Keratinocyte (primary cell): ENCODE measurements at regions not wholly inside any gene's neighbourhood (a gene's known extent, or its start where the extent isn't known, plus 50 kb on each side); places are given as distances from the start of the nearest gene placed in this dataset.

Source experiments
- DNase-seq: peaks from one replicate; pipeline ENCODE4 v3.0.0-alpha.2; 2011; ENCODE audit warnings: low read depth, missing footprints, low spot score
- FAIRE-seq: peaks from 2 replicates; lab custom pipeline; 2011; peaks lifted over from hg19 to GRCh38; lab: Jason Lieb, UNC
- H2AFZ ChIP-seq: 2 replicates; pipeline ENCODE4 v1.6.0; 2012; ENCODE audit warnings: low read length, control low read depth, inconsistent platforms; ENCODE audit not compliant: control insufficient read depth
- H3K27ac ChIP-seq: 2 replicates; pipeline ENCODE4 v1.5.1; 2011; ENCODE audit warnings: low read length; ENCODE audit not compliant: control insufficient read depth, insufficient read depth
- H3K27me3 ChIP-seq: 3 replicates; pipeline ENCODE4 v1.6.0; 2011; ENCODE audit warnings: low read length; ENCODE audit not compliant: control insufficient read depth, insufficient read depth; ENCODE audit errors: extremely low read depth
- H3K36me3 ChIP-seq, 2 experiments: 2 replicates in 1 of 2; 3 replicates in 1 of 2; pipeline ENCODE4 v1.5.1; 2011; ENCODE audit warnings: low read length in 2 of 2, mild to moderate bottlenecking in 1 of 2; ENCODE audit not compliant: control insufficient read depth in 2 of 2, insufficient read depth in 2 of 2; ENCODE audit errors: extremely low read depth in 1 of 2
- H3K4me1 ChIP-seq: 3 replicates; pipeline ENCODE4 v1.5.1; 2011; ENCODE audit warnings: low read length; ENCODE audit not compliant: control insufficient read depth, insufficient read depth; ENCODE audit errors: extremely low read depth
- H3K4me2 ChIP-seq: 3 replicates; pipeline ENCODE4 v1.6.0; 2011; ENCODE audit warnings: low read depth, low read length; ENCODE audit not compliant: control insufficient read depth, insufficient read depth; ENCODE audit errors: extremely low read depth
- H3K4me3 ChIP-seq, 3 experiments: fragments of 200-600 bp in 1 of 3; sonication (generic) in 1 of 3; 2 replicates in 2 of 3; 3 replicates in 1 of 3; pipeline ENCODE4 v1.5.1; 2011 to 2016; ENCODE audit warnings: low read length in 3 of 3, mild to moderate bottlenecking in 3 of 3, control low read depth in 2 of 3, inconsistent platforms in 1 of 3, low read depth in 1 of 3, mixed read lengths in 1 of 3, mixed run types in 1 of 3, moderate library complexity in 1 of 3; ENCODE audit not compliant: control insufficient read depth in 2 of 3, insufficient read depth in 2 of 3; ENCODE audit errors: extremely low read depth in 1 of 3
- H3K79me2 ChIP-seq: 2 replicates; pipeline ENCODE4 v1.6.0; 2012; ENCODE audit warnings: low read length; ENCODE audit not compliant: control insufficient read depth, insufficient read depth
- H3K9ac ChIP-seq: 3 replicates; pipeline ENCODE4 v1.6.0; 2011; ENCODE audit warnings: low read length; ENCODE audit not compliant: control insufficient read depth, insufficient read depth; ENCODE audit errors: extremely low read depth
- H3K9me1 ChIP-seq: 3 replicates; pipeline ENCODE4 v1.6.0; 2011; ENCODE audit warnings: low read length; ENCODE audit not compliant: control insufficient read depth, insufficient read depth; ENCODE audit errors: extremely low read depth
- H3K9me3 ChIP-seq: 2 replicates; pipeline ENCODE4 v1.5.1; 2012; ENCODE audit warnings: low read depth, low read length; ENCODE audit not compliant: control insufficient read depth
- H4K20me1 ChIP-seq: 3 replicates; pipeline ENCODE4 v1.6.0; 2011; ENCODE audit warnings: low read length; ENCODE audit not compliant: control insufficient read depth, insufficient read depth; ENCODE audit errors: extremely low read depth
- CTCF ChIP-seq, 3 experiments: IDR thresholded peaks in 1 of 3; conservative IDR thresholded peaks in 1 of 3; optimal IDR thresholded peaks in 1 of 3; 2 replicates in 2 of 3; 3 replicates in 1 of 3; pipeline versions ENCODE3 to v1.5.1; 2011; ENCODE audit warnings: low read length in 3 of 3, mild to moderate bottlenecking in 3 of 3, moderate library complexity in 2 of 3, control low read depth in 1 of 3, inconsistent platforms in 1 of 3; ENCODE audit not compliant: insufficient read depth in 2 of 3; ENCODE audit errors: extremely low read depth in 1 of 3
- EZH2 ChIP-seq: IDR thresholded peaks from one replicate; pipeline ENCODE4 v1.6.1; 2012; ENCODE audit warnings: inconsistent platforms, mild to moderate bottlenecking, low read length, moderate library complexity
- dilution Hi-C: fragments of 300-500 bp; cut with MboI; formaldehyde crosslinking; loops from one replicate; pipeline ENCODE4 v1.7.0; 2020; ENCODE audit warnings: low sequenced_read_pairs; ENCODE audit not compliant: extremely low pct_ligation_motif_present

GRCh38 chr18:46282646-46283045 lies 178.5 kb downstream of the HAUS1 start:
- Histone ChIP-seq H3K36me3 (no peaks in the 10 kb centered on the region), H3K9me1 (no peaks in the 10 kb centered on the region), H3K4me3 (no peak overlapping the region), H3K27me3 (no peaks in the 10 kb centered on the region), H3K27ac (no peak overlapping the region), H4K20me1 (peaks cover 3% of the 10 kb centered on the region), H3K4me2 (no peak overlapping the region), H3K79me2 (no peaks in the 10 kb centered on the region), H3K9ac (no peak overlapping the region), H2AFZ (no peak overlapping the region), H3K9me3 (no peaks in the 10 kb centered on the region), H3K4me1 (peaks cover 6% of the 10 kb centered on the region)
- TF ChIP-seq EZH2 = no peak
- no peak for TF ChIP-seq CTCF (optimal IDR thresholded peaks at IDR 0.05 in 1 of 3, IDR thresholded peaks at IDR 0.05 in 1 of 3, conservative IDR thresholded peaks at IDR 0.05 in 1 of 3; ENCODE audit: extremely low read depth in 1 of 3, insufficient read depth in 2 of 3, low read length in 3 of 3)
- dilution Hi-C loops = no loop called here
- DNase-seq = no peak
- no peak for FAIRE-seq

GRCh38 chr18:46283268-46283667 lies 179.1 kb downstream of the HAUS1 start:
- Histone ChIP-seq H3K4me2 (no peak overlapping the region), H3K36me3 (no peaks in the 10 kb centered on the region), H3K9me3 (no peaks in the 10 kb centered on the region), H4K20me1 (no peaks in the 10 kb centered on the region), H3K4me1 (peaks cover 1% of the 10 kb centered on the region), H3K27ac (no peak overlapping the region), H3K79me2 (no peaks in the 10 kb centered on the region), H3K9me1 (no peaks in the 10 kb centered on the region), H3K9ac (no peak overlapping the region), H3K4me3 (no peak overlapping the region), H2AFZ (no peak overlapping the region), H3K27me3 (no peaks in the 10 kb centered on the region)
- DNase-seq (no peak), FAIRE-seq (no peak)
- dilution Hi-C loops = no loop called here
- TF ChIP-seq CTCF (optimal IDR thresholded peaks at IDR 0.05 in 1 of 3, IDR thresholded peaks at IDR 0.05 in 1 of 3, conservative IDR thresholded peaks at IDR 0.05 in 1 of 3; ENCODE audit: extremely low read depth in 1 of 3, insufficient read depth in 2 of 3, low read length in 3 of 3) = no peak
- no peak for TF ChIP-seq EZH2
